NK-92 treated with Interleukin-12 subunit alpha and Interleukin-12 subunit beta, amount 100 ng/mL, for 24 hours (cell line): ENCODE measurements at regions not wholly inside any gene's neighbourhood (a gene's known extent, or its start where the extent isn't known, plus 50 kb on each side); places are given as distances from the start of the nearest gene placed in this dataset.
"Not testable (repeated sequence)": the region's sequence is repeated elsewhere in the genome, so short reads cannot be mapped to it uniquely, and the experiment has no call there.

Experiments
- DNase-seq: peaks from one replicate; lab custom pipeline; 2025; lab: John Stamatoyannopoulos, UW

- DNase-seq = no peak
Observed at GRCh38 chr7:49611951-49612350, 161.5 kb upstream of the VWC2 start.

GRCh38 chr7:49613759-49614158, 159.7 kb upstream of the VWC2 start:
- DNase-seq = no peak

GRCh38 chr7:49614974-49615373, 158.5 kb upstream of the VWC2 start:
- DNase-seq = not testable (repeated sequence)

- DNase-seq = no peak
Observed at GRCh38 chr7:49618028-49618427, 155.4 kb upstream of the VWC2 start.

GRCh38 chr7:49623943-49624342, 149.5 kb upstream of the VWC2 start:
- no peak for DNase-seq

- no peak for DNase-seq
Observed at GRCh38 chr7:49624611-49625010, 148.8 kb upstream of the VWC2 start.

GRCh38 chr7:49630513-49630912, 142.9 kb upstream of the VWC2 start:
- DNase-seq = no peak

GRCh38 chr7:49631071-49631815, 142.2 kb upstream of the VWC2 start:
- DNase-seq = no peak

GRCh38 chr7:49631960-49632359, 141.5 kb upstream of the VWC2 start:
- DNase-seq = no peak

GRCh38 chr7:49635800-49636199, 137.6 kb upstream of the VWC2 start:
- no peak for DNase-seq

GRCh38 chr7:49636400-49636799, 137.0 kb upstream of the VWC2 start:
- DNase-seq = no peak

GRCh38 chr7:49638166-49638565, 135.3 kb upstream of the VWC2 start:
- no peak for DNase-seq

- no peak for DNase-seq
Observed at GRCh38 chr7:49639068-49639593, 134.3 kb upstream of the VWC2 start.

- DNase-seq = no peak
Observed at GRCh38 chr7:49639808-49640207, 133.6 kb upstream of the VWC2 start.

GRCh38 chr7:49643321-49643720, 130.1 kb upstream of the VWC2 start:
- DNase-seq = no peak

- no peak for DNase-seq
Observed at GRCh38 chr7:49643736-49644135, 129.7 kb upstream of the VWC2 start.

- DNase-seq = no peak
Observed at GRCh38 chr7:49644396-49645166, 128.9 kb upstream of the VWC2 start.

- DNase-seq = no peak
Observed at GRCh38 chr7:49645296-49645695, 128.1 kb upstream of the VWC2 start.

GRCh38 chr7:49660170-49660783, 113.2 kb upstream of the VWC2 start:
- DNase-seq = no peak

GRCh38 chr7:49660976-49661375, 112.5 kb upstream of the VWC2 start:
- DNase-seq = no peak

- DNase-seq = not testable (repeated sequence)
Observed at GRCh38 chr7:49665963-49666362, 107.5 kb upstream of the VWC2 start.

- no peak for DNase-seq
Observed at GRCh38 chr7:49666764-49667163, 106.7 kb upstream of the VWC2 start.

GRCh38 chr7:49669285-49669684, 104.2 kb upstream of the VWC2 start:
- DNase-seq = no peak
